Superior temporal gyrus (tissue), 1 donor: ENCODE measurements at regions not wholly inside any gene's neighbourhood (a gene's known extent, or its start where the extent isn't known, plus 50 kb on each side); places are given as distances from the start of the nearest gene placed in this dataset.

Experiments used
- DNase-seq: peaks from one replicate; pipeline ENCODE4 v3.0.0-alpha.2; 2016; ENCODE audit errors: extremely low spot score

GRCh38 chr2:173419506-173419905 is 64.8 kb downstream of the CDCA7 start:
- DNase-seq: no peak

DNA sequence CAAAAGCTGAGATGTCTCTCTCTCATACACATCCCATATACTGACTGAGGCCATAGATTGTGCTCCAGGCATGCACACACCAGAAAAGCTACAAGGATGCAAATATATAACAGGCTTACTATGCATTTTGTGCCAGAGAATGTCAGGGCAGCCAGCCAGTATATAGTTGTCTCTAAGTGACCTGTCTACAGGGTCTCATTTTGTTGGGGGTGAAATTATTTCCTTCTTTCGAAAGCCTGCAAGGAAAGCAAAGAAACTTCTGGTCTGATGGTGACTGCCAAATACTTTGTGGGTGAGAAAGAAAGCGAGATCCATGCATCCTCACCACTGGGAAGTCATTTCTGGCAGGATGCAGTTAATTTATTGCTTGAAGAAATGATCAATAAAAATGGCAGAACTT is 70.2 kb downstream of the CDCA7 start:
- DNase-seq: no peak

DNA sequence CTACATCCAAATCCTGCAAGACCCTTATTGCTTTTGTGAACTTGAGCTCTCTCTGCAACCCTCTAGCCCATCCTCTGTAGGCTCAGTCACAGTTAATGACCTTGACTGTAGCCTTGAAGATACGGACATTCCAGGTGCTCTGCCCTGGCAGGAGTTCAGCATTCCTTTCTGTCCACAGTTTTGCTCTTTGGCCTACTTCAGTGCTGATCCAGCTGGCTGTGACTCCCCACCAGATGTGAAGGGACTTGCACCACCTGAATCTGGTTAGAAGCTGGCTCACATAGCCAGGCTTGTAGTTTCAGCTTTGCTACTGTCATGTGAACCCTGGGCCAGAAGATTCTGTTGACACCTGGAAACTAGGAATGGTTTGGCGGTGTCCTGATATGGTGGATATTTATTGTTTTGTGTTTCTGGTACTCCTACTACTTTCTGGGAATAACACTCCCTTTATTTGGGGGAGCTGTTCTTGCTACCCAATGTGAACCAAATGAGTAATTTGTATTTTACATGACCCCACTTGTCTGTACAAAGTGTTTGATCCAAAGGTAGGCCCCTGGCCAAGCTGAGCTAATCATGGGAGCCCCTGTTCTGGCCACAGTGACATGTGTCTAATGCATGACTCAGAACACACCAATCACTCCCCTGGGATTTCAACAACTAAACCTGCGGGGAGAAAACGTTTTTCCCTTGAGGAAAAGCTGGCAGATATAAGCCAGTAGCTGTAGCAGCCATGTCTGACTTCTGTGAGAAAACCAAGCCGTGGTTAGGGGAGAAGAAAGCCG is 73.4 kb downstream of the CDCA7 start:
- DNase-seq: no peak

DNA sequence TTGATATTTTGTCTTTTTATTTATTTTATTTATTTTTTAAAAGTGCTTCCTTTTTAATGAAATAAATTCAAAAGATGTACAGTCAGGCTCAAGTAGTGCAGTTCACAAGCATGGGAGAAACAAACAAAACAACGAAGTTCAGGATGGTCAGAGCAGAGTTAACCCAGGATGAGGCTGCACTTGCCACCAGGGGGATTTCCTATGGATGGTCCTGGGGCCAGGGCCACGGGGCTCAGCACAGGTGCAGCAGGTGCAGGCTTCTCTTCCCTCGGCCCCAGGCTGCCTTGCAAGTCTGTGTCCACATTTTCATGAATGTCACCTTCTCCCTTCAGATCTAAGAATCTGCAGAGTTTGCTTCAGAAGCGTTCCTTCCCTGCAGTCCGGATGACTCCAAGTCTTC is 76.5 kb downstream of the CDCA7 start:
- DNase-seq: no peak

DNA sequence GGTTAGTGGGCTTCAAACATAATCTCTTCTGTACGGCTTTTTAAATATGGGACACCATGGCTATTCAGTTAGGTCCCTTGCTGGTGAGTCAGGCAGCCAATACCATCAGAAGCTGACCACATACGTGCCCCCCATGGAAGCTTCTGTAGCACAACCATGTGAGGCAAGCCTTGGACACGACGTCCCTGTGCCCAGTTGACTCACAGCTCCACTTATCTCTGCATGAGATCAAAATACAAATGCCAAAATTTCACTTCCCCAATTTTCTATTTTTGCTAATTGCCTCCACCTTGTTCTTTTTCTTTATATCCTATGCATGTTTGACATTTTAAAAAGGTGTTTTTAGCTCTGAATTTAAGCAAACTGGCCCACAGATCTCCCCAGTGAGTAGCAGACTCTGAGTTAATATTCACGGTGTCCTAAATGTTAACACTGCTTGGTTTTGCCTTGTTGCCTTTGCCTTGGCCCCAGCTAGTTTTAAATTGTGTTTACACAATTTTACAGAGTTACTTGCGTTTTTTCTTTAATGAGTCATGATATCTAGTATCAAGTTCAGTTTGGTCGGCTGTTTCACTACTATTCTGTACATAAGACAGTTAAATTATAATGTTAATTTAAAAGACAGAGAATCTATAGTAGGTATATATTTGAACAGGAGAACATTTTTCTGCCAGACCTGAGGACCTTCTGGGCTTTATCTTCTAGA is 77.5 kb downstream of the CDCA7 start:
- no peak for DNase-seq

- no peak for DNase-seq
Measured at GRCh38 chr2:173434762-173435569, 80.3 kb downstream of the CDCA7 start.

DNA sequence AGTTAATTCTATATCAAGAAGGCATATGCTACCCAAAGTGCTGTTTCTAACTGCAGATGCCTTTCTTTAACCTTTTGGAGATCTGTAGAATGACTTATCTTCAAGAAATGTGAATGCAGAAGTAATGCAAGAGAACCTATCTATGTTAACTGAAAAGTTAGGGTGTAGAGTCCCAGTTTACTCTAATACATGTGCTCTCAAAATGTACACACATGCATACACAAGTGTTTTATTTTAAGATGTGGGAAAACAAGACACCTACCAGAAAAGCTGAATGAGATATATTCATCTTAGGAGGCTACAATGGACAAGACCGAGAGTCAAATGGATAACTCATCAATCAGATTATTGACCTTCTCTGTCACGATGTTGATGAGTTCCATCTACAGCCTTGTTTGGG is 80.9 kb downstream of the CDCA7 start:
- no peak for DNase-seq

DNA sequence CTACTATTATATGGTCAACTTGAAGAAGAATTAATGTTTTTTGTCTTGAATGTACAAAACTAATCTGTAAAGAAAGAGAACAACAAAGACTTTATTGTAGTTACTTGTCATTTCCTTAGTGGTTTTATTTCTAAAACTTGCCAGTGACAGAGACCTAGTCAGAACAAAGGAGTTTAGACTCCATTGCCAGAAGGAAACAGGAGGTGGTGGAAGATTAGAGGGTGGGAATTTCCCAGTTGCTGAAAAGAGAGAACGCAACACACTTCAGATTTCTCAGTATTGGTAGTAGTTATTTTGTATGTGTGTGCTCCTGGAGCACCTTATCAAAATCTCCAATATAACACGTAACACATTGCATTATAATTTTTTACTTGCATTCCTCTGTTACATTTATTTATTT is 81.4 kb downstream of the CDCA7 start:
- no peak for DNase-seq

DNA sequence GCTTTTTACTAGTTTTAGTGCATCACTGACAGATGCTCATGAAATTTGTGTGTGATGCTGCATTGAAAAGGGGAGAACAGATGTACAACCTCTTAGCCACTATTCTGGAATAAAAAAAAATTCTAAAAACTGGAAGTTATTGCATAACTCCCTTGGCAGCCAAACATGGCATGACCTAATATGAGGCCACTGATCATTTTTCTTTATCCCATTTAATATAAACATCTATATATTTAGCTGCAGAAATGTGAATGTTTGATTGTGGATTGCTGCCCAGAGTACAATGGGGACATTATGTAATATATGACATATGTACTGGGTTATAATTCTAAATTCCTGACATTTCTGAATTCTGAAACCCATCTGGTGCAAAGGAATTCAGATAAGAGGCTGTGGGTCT is 86.5 kb downstream of the CDCA7 start:
- no peak for DNase-seq

- no peak for DNase-seq
Measured at GRCh38 chr2:173442542-173442941, 87.9 kb downstream of the CDCA7 start.

GRCh38 chr2:173446722-173447121 is 92.0 kb downstream of the CDCA7 start:
- DNase-seq: no peak

GRCh38 chr2:173448938-173449471 is 94.3 kb downstream of the CDCA7 start:
- DNase-seq: no peak

- DNase-seq: no peak
Measured at GRCh38 chr2:173451118-173451517, 96.4 kb downstream of the CDCA7 start.

- DNase-seq: no peak
Measured at GRCh38 chr2:173451941-173452340, 97.3 kb downstream of the CDCA7 start.

GRCh38 chr2:173452416-173452815 is 97.7 kb downstream of the CDCA7 start:
- DNase-seq: no peak

DNA sequence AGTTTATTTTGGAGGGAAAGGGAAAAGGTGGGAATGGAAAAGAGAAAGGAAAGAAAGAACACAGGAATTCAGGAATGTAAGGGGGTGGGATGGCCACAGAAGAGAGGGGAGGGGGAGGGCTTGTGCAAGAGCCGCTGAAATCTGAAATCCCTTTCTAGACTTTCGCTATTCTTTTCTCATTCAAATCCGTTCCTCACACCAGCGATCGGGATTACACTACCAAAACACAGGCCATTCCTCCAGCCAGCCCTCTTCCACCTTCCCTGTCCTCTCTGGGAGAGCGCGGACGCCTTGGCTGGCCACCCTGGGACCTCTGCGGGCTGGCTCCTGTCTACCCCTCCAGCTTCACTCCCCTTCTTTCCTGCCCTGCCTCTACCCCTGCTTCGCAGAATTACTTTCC is 102.3 kb downstream of the CDCA7 start:
- DNase-seq: no peak

DNA sequence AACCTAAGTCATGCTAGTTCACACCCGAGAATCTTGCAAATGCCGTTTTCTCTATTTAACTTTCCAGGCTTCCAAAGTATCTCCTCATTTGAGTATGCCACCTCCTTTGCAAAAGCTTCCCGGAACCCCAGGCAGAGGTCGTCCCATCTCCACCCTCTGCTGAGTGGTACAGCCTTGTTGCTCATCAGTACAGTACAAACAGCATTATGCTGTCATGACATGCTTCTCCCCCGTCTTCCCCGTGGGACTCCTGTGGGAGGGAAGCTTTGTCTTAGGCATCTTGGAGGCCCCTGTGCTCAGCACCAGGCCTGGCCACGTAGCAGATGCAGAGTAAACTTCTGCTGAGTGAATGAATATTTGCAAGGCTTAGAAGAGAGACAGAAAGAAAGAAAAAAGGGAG is 102.7 kb downstream of the CDCA7 start:
- no peak for DNase-seq

DNA sequence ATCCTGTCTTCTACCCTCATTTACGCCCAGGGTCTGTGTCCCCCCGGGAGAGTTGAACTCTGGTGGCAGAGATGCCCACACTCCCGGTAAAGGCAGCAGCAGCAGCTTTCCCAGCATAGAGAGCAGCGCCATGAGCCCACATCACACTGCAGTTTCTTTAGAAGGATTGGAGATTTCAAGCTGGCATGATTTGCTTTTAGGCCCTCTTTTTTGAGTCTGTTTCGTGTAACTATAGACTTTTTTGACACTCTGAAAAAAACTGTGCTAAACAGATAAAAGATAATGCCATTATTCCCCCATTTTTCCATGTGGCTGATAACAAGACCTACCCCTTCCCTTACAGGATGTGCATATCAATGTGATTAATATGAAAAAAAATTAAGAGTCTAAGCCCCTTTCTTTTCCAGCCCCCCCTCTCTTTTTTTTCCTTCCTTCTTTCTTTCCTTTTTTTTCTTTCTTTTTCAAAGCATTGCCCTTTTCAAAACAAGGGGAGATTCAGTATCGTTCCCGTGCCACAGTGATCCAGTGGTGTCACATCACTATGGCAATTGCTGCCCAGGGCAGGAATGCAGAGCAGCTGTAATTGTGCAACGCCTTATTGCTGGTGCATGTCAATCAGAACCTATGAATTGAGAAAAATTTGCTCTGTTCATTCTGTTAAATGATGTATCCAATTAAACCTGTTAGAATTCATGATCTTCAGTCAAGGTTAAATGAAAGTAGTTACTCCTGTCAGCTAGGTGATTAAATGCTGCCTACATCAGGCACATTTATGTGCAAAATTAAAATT is 104.5 kb downstream of the CDCA7 start:
- DNase-seq: no peak

- no peak for DNase-seq
Measured at GRCh38 chr2:173462892-173463840, 108.5 kb downstream of the CDCA7 start.

DNA sequence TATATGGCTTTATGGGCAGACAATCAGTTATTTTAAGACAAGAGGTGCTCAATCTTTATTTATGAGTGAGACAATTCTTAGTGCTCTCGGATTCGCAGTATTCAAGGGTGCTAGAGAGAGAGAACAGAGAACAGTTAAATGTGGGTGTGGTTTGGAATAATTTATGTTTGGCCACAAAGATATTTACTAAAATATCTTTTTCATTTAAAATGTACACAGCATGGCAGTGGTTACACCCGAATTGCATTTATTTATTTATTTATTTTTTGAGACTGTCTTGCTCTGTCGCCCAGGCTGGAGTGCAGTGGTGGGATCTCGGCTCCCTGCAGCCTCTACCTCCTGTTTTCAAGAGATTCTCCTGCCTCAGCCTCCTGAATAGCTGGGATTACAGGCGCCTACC is 109.2 kb downstream of the CDCA7 start:
- DNase-seq: no peak
